Kidney capillary endothelial cell (primary cell): ENCODE measurements at regions not wholly inside any gene's neighbourhood (a gene's known extent, or its start where the extent isn't known, plus 50 kb on each side); places are given as distances from the start of the nearest gene placed in this dataset.
"Not testable (repeated sequence)": the region's sequence is repeated elsewhere in the genome, so short reads cannot be mapped to it uniquely, and the experiment has no call there.

Experiments used
- DNase-seq: peaks from one replicate; pipeline ENCODE4 v3.0.0-alpha.2; 2018; ENCODE audit warnings: low spot score

- not testable (repeated sequence) for DNase-seq
These were observed 164.5 kb upstream of the CCZ1B start for GRCh38 chr7:6990426-6991152.

- DNase-seq: not testable (repeated sequence)
These were observed 165.1 kb upstream of the CCZ1B start for GRCh38 chr7:6991169-6991611.

- not testable (repeated sequence) for DNase-seq
These were observed 165.6 kb upstream of the CCZ1B start for GRCh38 chr7:6991686-6992085.

DNA sequence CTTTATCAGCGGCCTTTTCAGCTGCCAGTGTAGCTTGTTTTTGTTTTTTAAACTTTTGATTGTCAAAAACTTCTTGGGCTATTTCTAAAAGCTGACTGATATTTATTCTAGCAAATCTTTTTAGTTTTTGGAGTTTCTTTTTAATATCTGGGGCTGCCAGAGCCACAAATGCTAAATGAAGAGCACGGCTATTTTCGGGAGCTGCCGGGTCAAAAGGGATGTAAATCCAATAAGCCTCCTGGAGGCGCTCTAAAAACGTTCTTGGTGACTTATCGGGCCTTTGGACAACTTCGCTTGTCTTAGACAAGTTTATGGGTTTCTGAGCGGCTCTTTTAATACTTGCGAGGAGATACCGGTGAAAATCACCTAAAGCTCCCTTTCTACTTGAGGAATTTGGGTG lies 166.1 kb upstream of the CCZ1B start:
- not testable (repeated sequence) for DNase-seq

DNA sequence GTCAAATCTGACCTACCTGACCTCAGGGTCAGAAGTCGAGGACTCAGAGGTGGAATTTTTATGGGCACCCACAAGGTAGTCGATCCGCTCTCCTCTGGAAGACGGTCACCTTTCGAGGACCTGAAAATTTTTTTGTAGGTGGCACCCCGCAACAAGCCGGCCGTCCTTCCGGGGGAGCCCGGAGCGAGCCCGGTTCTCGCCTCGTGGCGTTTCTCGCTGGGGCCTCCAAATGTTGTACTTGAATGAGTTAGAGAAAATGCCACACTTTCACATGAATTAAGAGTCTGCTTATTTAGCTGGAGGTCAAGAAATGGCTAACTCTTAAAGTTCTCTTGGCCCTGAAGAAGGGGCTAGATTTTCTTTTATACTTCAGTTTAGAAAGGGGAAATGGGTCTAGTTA lies 169.0 kb upstream of the CCZ1B start:
- DNase-seq: not testable (repeated sequence)

DNA sequence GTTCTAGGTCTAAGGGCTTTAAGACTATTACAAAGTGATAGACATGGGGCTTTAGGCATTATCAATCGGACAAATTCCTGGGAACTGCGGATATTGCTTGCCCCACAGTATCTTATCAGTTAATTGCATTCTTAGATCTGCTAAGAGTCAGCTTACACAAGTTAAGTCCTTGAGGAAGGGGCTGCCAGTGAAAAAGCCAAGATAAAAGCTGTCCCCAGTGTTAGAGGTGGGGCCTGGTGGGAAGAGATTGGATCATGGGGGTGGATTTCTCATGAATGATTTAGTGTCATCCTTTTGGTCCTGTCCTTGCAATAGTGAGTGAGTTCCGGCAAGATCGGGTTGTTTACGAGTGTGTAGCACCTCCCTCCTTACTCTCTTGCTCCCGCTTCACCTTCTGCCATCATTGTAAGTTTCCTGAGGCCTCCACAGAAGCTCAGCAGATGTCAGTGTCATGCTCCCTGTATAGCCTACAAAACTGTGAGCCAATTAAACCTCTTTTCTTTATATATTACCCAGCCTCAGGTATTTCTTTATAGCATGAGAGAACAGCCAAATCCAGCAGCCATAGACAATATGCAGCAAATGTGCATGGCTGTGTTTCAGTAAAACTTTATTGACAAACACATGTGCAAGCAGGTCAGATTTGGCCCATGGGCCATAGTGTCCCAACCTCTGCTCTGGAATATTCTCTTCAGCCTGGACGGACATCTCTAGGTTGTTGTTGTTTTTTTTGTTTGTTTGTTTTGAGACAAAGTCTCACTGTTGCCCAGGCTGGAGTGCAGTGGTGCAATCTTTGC lies 169.6 kb upstream of the CCZ1B start:
- not testable (repeated sequence) for DNase-seq

- DNase-seq: not testable (repeated sequence)
These were observed 173.1 kb upstream of the CCZ1B start for GRCh38 chr7:6999067-6999666.

DNA sequence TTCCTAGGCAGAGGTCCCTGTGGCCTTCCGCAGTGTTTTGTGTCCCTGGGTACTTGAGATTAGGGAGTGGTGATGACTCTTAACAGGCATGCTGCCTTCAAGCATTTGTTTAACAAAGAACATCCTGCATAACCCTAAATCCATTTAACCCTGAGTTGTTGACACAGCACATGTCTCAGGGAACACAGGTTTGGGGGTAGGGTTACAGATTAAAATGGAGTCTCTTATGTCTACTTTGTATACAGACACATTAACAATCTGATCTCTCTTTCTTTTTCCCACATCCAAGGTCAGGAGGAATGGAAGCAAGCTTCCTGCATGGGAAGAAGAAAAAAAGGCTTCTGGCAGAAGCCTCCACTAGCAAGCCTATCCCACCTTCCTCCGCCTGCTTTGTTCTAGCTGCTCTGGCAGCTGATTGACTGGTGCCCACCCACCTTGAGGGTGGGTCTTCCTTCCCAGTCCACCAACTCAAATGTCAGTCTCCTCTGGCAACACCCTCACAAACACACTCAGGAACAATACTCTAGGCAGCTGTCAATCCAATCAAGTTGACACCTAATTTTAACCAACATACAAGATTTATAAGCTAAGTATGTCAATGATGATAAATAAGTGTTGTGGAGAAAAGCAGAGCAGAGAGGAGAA lies 176.5 kb upstream of the CCZ1B start:
- DNase-seq: no peak

GRCh38 chr7:7005303-7005702 lies 177.0 kb upstream of the C1GALT1 start:
- DNase-seq: no peak

GRCh38 chr7:7005949-7006348 lies 176.4 kb upstream of the C1GALT1 start:
- DNase-seq: not testable (repeated sequence)

- not testable (repeated sequence) for DNase-seq
These were observed 171.1 kb upstream of the C1GALT1 start for GRCh38 chr7:7011241-7011640.

GRCh38 chr7:7011751-7012150 lies 170.6 kb upstream of the C1GALT1 start:
- not testable (repeated sequence) for DNase-seq

- DNase-seq: no peak
These were observed 167.3 kb upstream of the C1GALT1 start for GRCh38 chr7:7014827-7015595.

- DNase-seq: no peak
These were observed 164.6 kb upstream of the C1GALT1 start for GRCh38 chr7:7017707-7018280.

- DNase-seq: no peak
These were observed 164.1 kb upstream of the C1GALT1 start for GRCh38 chr7:7018290-7018689.

DNA sequence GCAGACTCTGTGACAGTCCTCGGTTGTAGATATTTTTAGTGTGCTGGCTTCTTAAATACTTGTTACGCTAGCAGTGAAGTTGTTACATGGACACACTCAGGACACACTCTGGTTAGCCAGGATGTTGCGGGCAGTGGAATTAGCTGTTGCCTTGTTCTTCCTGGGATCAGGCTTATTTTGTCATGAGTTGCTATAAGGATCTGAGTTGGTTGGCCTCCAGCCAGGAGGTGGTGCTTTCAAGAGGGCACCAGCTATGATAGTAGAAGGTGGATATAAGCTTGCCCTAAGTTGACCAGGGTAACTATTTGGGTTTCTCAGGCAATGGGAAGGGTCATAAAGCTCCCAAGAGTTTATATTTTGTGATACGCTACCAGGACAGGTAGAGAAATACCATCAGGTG lies 150.1 kb upstream of the C1GALT1 start:
- no peak for DNase-seq

GRCh38 chr7:7035851-7036250 lies 146.5 kb upstream of the C1GALT1 start:
- no peak for DNase-seq

DNA sequence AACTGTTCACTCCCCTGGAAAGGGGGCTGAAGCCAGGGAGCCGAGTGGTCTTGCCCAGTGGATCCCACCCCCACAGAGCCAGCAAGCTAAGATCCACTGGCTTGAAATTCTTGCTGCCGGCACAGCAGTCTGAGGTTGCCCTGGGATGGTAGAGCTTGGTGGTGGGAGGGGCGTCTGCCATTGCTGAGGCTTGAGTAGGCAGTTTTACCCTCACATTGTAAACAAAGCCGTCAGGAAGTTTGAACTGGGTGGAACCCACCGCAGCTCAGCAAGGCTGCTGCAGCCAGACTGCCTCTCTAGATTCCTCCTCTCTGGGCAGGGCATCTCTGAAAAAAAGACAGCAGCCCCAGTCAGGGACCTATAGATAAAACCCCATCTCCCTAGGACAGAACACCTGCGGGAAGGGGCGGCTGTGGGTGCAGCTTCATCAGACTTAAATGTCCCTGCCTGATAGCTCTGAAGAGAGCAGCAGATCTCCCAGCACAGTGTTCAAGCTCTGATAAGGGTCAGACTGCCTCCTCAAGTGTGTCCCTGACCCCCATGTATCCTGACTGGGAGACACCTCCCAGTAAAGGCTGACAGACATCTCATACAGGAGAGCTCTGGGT lies 140.0 kb upstream of the C1GALT1 start:
- not testable (repeated sequence) for DNase-seq

- no peak for DNase-seq
These were observed 137.5 kb upstream of the C1GALT1 start for GRCh38 chr7:7044806-7045205.

GRCh38 chr7:7048213-7048612 lies 134.1 kb upstream of the C1GALT1 start:
- no peak for DNase-seq
